ENCODE measurements at regions not wholly inside any gene's neighbourhood (a gene's known extent, or its start where the extent isn't known, plus 50 kb on each side); places are given as distances from the start of the nearest gene placed in this dataset.
"Not testable (repeated sequence)": the region's sequence is repeated elsewhere in the genome, so short reads cannot be mapped to it uniquely, and the experiment has no call there.

DNA sequence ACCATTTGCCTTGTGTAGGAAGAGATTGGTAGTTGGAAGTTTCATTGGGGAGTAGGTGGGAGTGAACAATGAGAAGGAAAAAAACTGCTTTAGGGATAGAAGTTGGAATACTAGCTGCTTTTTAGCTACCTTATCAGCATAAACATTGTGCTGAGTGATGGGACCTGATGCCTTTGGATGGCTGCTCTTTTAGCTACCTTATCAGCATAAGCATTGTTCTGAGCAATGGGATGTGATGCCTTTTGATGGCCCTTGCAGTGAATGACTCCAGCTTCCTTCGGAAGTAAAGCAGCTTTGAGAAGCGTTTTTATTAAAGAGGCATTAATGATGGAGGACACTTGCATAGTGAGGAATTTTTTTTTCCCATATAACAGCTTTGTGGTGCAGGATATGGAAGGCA, 168.2 kb upstream of the NLGN4Y start:
- no peak for DNase-seq

DNA sequence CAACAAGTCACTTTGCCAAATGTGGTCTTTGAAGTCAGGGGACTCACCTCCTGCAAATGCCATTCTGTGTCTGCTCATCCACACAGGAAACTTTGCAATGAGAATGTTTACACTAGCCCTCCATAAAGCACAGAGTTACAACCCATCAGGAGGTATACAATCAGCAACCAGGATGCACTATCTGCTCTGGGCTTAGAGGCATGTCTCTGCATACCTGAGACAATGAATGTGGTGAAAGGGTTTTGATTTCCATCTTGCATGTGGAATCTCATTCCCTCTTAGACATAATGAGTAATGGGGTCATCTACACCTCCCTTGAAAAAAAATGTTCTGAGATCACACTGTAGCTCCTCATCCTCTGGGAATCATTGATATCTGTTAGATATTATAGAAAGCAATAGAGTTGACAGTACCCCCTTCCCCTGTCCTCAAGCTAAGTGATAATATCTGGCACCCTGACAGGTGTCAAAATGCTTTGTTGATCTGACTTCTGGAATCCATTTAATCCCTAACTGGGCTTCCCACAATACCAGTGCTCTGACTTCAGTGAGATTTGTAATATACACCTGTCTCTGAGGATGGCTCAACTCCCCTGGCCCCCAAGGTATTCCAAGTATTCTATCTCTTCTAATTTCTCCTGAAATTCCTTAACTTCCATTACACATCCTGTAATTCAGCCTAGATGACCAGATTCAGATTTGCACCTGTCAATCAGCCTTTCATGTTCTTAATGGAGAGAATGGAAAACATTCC, 163.4 kb upstream of the NLGN4Y start:
- DNase-seq: no peak

DNA sequence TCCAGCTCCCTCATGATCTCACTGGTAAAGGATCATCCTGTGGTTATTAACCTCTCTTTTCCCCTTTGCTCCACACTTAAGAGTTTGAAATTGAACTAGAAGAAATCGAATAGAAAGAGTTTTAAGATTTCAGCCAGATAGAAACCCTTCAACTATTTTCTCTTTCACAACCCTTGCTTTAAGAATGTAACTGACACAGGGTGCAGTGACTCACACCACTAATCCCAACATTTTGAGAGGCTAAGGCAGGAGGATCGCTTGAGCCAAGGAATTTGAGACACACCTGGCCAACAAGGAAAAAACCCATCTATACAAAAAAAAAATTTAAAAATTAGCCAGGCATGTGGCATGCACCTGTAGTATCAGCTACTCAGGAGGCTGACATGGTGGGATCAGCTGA, 150.7 kb upstream of the NLGN4Y start:
- DNase-seq: no peak

DNA sequence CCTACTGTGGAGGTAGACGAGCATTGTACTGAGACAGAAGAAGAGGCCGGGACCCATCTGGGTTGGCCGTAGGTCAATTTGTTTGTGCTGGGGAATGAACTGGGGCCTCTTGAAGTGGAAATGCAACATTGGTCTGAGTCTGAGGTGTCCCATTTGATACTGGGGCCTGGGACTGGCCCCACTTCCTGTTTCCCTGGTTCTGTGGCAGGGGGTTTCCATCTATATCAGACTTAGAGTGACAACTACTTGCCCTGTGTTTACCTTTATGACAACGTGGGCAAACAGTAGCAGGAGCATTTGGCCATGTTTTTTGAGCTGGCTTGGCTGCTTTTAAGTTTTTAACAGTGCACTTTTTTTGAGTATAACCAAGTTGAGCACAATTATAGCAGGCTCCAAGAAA, 146.1 kb upstream of the NLGN4Y start:
- DNase-seq: no peak

DNA sequence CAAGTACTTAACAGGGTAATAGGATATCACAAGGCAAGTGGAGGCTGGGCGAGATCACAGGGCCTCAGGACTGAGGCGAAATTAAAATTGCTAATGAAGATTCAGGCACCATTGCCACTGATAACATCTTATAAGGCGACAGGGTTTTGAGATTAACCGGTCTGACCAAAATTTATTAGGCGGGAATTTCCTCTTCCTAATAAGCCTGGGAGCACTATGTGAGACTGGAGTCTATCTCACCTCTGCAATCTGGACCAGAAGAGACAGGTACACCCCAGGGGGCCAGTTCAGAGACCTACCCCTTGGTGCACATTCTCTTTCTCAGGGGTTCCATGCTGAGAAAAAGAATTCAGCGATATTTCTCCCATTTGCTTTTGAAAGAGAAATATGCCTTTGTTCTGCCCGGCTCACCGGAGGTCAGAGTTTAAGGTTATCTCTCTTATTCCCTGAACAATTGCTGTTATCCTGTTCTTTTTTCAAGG, 113.7 kb upstream of the NLGN4Y start:
- DNase-seq: not testable (repeated sequence)

DNA sequence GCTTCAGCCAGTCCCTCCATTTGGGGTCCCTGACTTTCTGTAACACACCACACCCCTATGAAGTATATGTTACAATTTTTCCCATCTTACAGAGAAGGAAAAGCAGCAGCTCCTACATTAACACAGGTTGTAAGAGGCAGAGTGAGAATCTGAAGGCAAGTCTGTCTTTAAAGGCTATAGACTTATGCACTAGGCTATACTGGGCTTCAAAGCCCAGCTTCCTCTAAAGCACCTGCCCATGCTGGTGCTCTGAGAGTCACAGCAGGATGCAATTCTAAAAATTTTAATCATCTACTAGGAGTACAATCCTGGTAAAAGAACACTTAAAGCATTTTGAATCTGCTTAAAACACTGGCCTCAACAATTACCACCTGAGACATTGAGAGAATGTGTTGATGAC, 113.0 kb upstream of the NLGN4Y start:
- no peak for DNase-seq

DNA sequence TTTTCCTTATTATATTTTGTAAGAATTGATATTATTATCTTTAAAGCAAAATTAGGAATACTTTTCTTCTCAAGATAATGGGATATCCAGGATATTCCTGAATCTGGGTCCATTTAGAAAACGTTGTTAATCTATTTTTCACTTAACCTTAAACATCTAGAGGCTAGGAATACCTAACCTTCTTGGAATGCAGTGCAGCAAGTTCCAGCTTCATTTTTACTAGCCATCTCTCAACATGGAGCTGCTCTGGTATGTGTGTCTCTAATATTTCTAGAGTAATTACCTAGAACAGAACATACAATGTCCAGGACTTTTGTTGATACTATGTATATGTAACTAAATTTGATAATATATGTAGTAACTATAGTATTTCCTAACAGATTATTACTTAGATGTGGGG, 87.8 kb upstream of the NLGN4Y start:
- DNase-seq: no peak

DNA sequence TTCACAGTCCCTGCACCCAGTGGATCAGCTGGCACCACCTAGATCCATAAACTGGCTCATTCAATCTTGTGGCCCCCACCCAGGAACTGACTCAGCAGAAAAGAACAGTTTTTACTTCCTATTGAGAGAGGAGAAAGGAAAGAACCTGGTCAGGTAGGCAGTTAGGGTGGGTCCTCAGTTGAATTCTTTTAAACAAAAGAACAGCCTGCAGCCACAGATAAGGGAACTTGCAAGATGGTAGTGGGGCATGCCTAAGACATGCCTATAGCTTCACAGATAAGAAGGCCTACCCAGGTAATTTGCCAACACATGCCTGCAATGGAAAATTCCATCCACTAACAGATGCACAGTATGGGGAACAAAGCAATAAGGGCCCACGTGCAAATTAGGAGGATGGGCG, 86.7 kb upstream of the NLGN4Y start:
- no peak for DNase-seq

DNA sequence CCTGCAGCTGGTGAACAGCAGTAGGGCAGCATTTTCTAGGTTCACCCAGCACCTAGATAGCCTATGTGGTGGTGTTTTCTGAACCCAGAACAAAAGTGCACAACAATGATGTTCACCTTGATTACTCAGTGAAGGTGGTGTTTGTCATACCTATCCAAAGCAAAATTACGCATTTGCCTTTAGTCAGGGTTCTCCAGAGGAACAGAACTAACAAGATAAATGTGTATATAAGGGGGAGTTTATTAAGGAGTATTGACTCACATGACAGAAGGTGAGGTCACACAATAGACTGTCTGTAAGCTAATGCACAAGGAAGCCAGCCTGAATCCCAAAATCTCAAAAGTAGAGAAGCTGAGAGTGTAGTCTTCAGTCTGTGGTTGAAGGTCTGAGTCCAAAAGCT, 85.9 kb upstream of the NLGN4Y start:
- DNase-seq: no peak

DNA sequence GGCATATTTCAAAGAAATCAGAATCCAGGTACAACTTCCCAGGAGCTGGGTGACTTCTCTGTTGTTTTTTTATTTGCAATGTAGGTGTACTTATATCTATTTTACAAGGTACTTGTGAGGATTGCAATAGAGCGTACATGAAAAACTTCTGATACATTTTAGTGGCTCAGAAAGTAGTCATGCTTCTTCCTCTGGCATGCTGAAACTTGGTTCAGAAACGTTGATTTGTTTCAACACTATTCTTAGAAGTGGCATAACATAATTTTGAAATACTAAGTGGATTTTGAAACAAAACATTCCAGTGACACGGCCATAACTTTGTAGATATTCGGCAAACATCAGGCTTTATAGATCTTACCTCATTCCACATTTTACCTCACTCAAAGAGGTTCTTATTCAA, 79.8 kb upstream of the NLGN4Y start:
- no peak for DNase-seq

DNA sequence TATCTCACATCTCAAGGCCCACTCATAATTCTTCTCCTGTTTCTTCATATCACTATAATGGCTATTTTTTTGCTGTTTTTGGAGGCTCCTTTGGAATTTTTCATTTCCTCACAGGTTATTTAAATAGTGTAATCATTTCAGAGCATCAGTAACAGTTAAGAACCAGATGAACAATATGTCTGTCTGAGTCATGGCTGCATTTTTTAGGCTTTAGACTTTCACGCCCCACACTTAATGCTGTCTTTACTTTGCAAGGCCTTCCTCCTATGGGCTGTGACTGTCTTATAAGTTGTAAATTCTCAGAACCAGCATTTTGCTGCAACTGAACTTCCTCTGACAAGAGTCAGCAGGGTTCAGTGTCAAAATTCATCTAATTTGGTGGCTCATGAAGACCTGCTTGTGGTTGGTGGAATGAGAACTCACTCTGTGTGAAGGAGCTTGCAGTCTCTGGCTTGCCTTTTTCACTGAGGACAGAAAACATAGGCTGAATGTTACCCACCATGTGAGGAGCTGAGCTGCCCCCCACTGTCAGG, 56.1 kb upstream of the NLGN4Y start:
- DNase-seq: no peak

DNA sequence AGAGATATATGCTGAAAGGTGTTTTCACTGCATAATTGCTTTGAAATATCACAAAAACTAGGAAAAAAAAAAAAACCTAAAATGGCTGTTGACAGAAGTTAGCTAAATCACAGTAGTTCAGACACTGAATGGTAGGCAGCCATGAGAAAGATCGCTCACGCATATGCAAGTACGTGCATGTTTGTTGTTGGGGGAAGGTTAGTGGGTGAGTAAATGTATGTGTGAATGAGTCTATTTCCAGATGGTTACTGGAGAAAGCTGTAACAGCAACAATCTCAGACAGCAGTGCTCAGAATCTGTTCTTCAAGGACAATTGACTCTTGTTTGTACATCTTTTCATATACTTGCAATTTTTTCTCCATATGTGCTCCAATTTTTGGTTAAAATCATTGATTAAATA, 51.9 kb upstream of the NLGN4Y start:
- no peak for DNase-seq

DNA sequence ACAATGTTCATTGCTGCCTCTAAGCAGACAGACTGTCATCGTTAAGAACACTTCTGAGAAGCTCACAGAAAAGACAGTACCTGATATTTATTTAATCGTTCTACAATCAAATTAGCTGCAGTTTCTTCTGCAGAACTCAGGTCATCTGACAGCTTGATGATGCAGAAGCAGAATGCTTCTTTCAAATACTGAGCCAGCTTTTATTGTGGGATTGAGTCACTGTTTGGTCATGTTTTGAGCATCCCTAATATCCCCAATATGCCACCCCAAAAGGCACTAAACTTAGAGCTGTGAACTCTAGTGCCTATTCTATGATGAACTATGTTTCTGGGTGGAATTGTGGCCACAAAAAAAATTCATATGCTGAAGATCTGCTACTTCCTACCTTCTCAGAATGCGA, 51.0 kb upstream of the NLGN4Y start:
- no peak for DNase-seq

All from CD4-positive, alpha-beta T cell treated with Interleukin-21 for 1 hour (primary cell).